Pancreas (tissue), 10 donors: ENCODE measurements at regions not wholly inside any gene's neighbourhood (a gene's known extent, or its start where the extent isn't known, plus 50 kb on each side); places are given as distances from the start of the nearest gene placed in this dataset.
A peak's percentile ranks its signal among the peaks of the same experiment; 100 is the strongest.

Experiments used
- ATAC-seq, 4 donors: fragments of 200-7000 bp; cut with Tn5 transposase; one replicate each; pipeline versions ENCODE4 v1.8.0 to v1.9.1; 2020; ENCODE audit warnings: mild to moderate bottlenecking in 4 of 4, moderate library complexity in 4 of 4
- DNase-seq, 6 donors: peaks; one replicate each; pipeline ENCODE4 v3.0.0-alpha.2; 2020
- FAIRE-seq: peaks from 2 replicates; lab custom pipeline; 2012; peaks lifted over from hg19 to GRCh38; lab: Jason Lieb, UNC
- H3K27ac ChIP-seq, 4 donors: fragments of 200-600 bp; sonication (generic); 1 replicate in 3 of 4; 2 replicates in 1 of 4; pipeline versions ENCODE4 v1.5.0 to v1.8.0; 2020
- H3K27me3 ChIP-seq, 4 donors: fragments of 200-600 bp; one replicate each; pipeline ENCODE4 v1.8.0; 2021
- H3K36me3 ChIP-seq, 3 donors: fragments of 200-600 bp; sonication (generic) in 1 of 3; one replicate each; pipeline versions ENCODE4 v1.5.0 to v1.8.0; 2020 to 2021
- H3K4me1 ChIP-seq, 3 donors: fragments of 200-600 bp; one replicate each; pipeline ENCODE4 v1.8.0; 2021
- H3K4me3 ChIP-seq, 4 donors: fragments of 200-600 bp; sonication (generic) in 2 of 4; one replicate each; pipeline versions ENCODE4 v1.5.0 to v1.8.0; 2020 to 2021
- H3K9me3 ChIP-seq, 4 donors: fragments of 200-600 bp; one replicate each; pipeline ENCODE4 v1.8.0; 2021
- CTCF ChIP-seq, 4 donors: fragments of 200-600 bp; sonication (generic) in 3 of 4; IDR thresholded peaks; one replicate each; pipeline versions ENCODE4 v1.5.0 to v1.8.0; 2021; ENCODE audit warnings: antibody characterized with exemption in 4 of 4
- WGBS, 2 donors: extraction: QIAGEN DNeasy Blood & Tissue Kit; methylation state at CpG; one replicate each; pipeline ENCODE4 v1.1.7; 2013; 5-methylcytosine and 5-hydroxymethylcytosine counted together
- intact Hi-C, 3 donors: fragments of 100-400 bp; cut with DNase I; formaldehyde crosslinking; loops; one replicate each; pipeline versions ENCODE4 v1.11.1 to v1.14.2; 2022
- donor health status: healthy with polysubstance abuse.
- donor health status: DM: no; HTN: no; CAD: no; lungs with moderate emphysema.
- donor health status: DM: no; HTN: no; CAD: no.
- donor health status: control.
- donor health status: control.
- donor health status: Bipolar disorder and iron deficiency.
- donor health status: DM: yes; HTN: yes; CAD: no.
- donor health status: DM: no; HTN: no; CAD: no.
- donor health status: DM: no; HTN: no; CAD: no.
- donor health status: DM: yes; HTN: yes; CAD: no.

GRCh38 chr9:15113288-15113687, 193.7 kb downstream of the TTC39B start:
- Histone ChIP-seq H3K27me3 (no peaks in the 10 kb centered on the region), H3K36me3 (no peaks in the 10 kb centered on the region), H3K4me3 (no peak overlapping the region), H3K9me3 (no peaks in the 10 kb centered on the region), H3K4me1 (no peaks in the 10 kb centered on the region), H3K27ac (no peak overlapping the region)
- FAIRE-seq (no peak), DNase-seq (no peak), ATAC-seq (no peak)
- TF ChIP-seq CTCF (IDR thresholded peaks at IDR 0.05) = no peak
- intact Hi-C loops = no loop called here

GRCh38 chr9:15111071-15111470, 195.9 kb downstream of the TTC39B start:
- intact Hi-C loops = no loop called here
- Histone ChIP-seq H3K4me3 (no peak overlapping the region), H3K27ac (no peak overlapping the region), H3K27me3 (no peaks in the 10 kb centered on the region), H3K9me3 (no peaks in the 10 kb centered on the region), H3K36me3 (no peaks in the 10 kb centered on the region), H3K4me1 (no peaks in the 10 kb centered on the region)
- TF ChIP-seq CTCF (IDR thresholded peaks at IDR 0.05) = no peak
- no peak for FAIRE-seq
- ATAC-seq = no peak
- DNase-seq = no peak

- FAIRE-seq = peak; percentile 66
- ATAC-seq = peak; percentile 68 to 94 (median 88)
- intact Hi-C loops = no loop called here
Observed at GRCh38 chr9:15104826-15105420, 194.7 kb upstream of the FREM1 start.

GRCh38 chr9:15103290-15103689, 193.1 kb upstream of the FREM1 start:
- 45 to 46% methylated on average over 3 of the region's 3 CpGs for WGBS, 2 donors
- no peaks in the 10 kb centered on the region for H3K9me3 ChIP-seq
- H3K4me1 ChIP-seq = no peaks in the 10 kb centered on the region
- ATAC-seq (no peak), FAIRE-seq (no peak), DNase-seq (no peak)
- no peak for TF ChIP-seq CTCF (IDR thresholded peaks at IDR 0.05)
- no peaks in the 10 kb centered on the region for H3K27me3 ChIP-seq
- intact Hi-C loops = no loop called here
- no peak overlapping the region for H3K4me3 ChIP-seq
- H3K36me3 ChIP-seq = no peaks in the 10 kb centered on the region
- H3K27ac ChIP-seq = no peak overlapping the region

More at GRCh38 chr9:15104826-15105420, 194.7 kb upstream of the FREM1 start:
- Histone ChIP-seq H3K9me3 (no peaks in the 10 kb centered on the region), H3K4me1 (no peaks in the 10 kb centered on the region), H3K27ac (no peak overlapping the region), H3K36me3 (no peaks in the 10 kb centered on the region), H3K4me3 (no peak overlapping the region), H3K27me3 (no peaks in the 10 kb centered on the region)
- peak in 1 of 6 donors; percentile 23 for DNase-seq
- TF ChIP-seq CTCF (IDR thresholded peaks at IDR 0.05) = peak in 3 of 4 donors; percentile 55 to 61 (median 61)
- WGBS, 2 donors = 29 to 32% methylated on average over 4 of the region's 4 CpGs

- no peaks in the 10 kb centered on the region for H3K27me3 ChIP-seq
- intact Hi-C loops = no loop called here
- WGBS, 2 donors = 71 to 74% methylated on average over 7 of the region's 7 CpGs
Observed at GRCh38 chr9:15101095-15101494, 190.9 kb upstream of the FREM1 start.

More at GRCh38 chr9:15101095-15101494, 190.9 kb upstream of the FREM1 start:
- FAIRE-seq = no peak
- DNase-seq = no peak
- Histone ChIP-seq H3K36me3 (no peaks in the 10 kb centered on the region), H3K4me1 (no peaks in the 10 kb centered on the region), H3K27ac (no peak overlapping the region), H3K4me3 (no peak overlapping the region), H3K9me3 (no peaks in the 10 kb centered on the region)
- ATAC-seq = no peak
- no peak for TF ChIP-seq CTCF (IDR thresholded peaks at IDR 0.05)
